Common myeloid progenitor, CD34-positive (primary cell): ENCODE measurements at regions not wholly inside any gene's neighbourhood (a gene's known extent, or its start where the extent isn't known, plus 50 kb on each side); places are given as distances from the start of the nearest gene placed in this dataset.
"Not testable (repeated sequence)": the region's sequence is repeated elsewhere in the genome, so short reads cannot be mapped to it uniquely, and the experiment has no call there.

Source experiments
- CTCF ChIA-PET: fragments of 350-600 bp; sonication (Branson Sonifier 250); formaldehyde crosslinking; loops from one replicate; lab custom pipeline; 2021; ENCODE audit warnings: antibody characterized with exemption; lab: Charles Lee
- POLR2A ChIA-PET: fragments of 350-600 bp; sonication (Branson Sonifier 250); formaldehyde crosslinking; loops from one replicate; lab custom pipeline; 2021; ENCODE audit warnings: antibody characterized with exemption; lab: Charles Lee
- DNase-seq, 3 donors: peaks; one replicate each; pipeline versions ENCODE4 v3.0.0 to v3.0.0-alpha.2; 2013
- H3K27ac ChIP-seq, 2 experiments: 1 replicate in 1 of 2; 2 replicates in 1 of 2; pipeline ENCODE4 v1.7.0; 2013; ENCODE audit warnings: inconsistent platforms in 2 of 2, low read length in 2 of 2, mild to moderate bottlenecking in 2 of 2, low read depth in 1 of 2, moderate library complexity in 1 of 2; ENCODE audit not compliant: severe bottlenecking in 2 of 2, insufficient read depth in 1 of 2, poor library complexity in 1 of 2
- H3K27me3 ChIP-seq, 5 experiments: replicated peaks in 2 of 5; 1 replicate in 3 of 5; 2 replicates in 2 of 5; pipeline versions ENCODE4 v1.6.1 to v1.7.0; 2013; ENCODE audit warnings: low read length in 4 of 5, mild to moderate bottlenecking in 2 of 5, moderate library complexity in 2 of 5, inconsistent platforms in 1 of 5; ENCODE audit not compliant: insufficient read depth in 5 of 5, control insufficient read depth in 4 of 5
- H3K36me3 ChIP-seq, 4 experiments: 1 replicate in 2 of 4; 2 replicates in 2 of 4; pipeline versions ENCODE4 v1.6.1 to v1.7.0; 2013; ENCODE audit warnings: low read length in 3 of 4, control low read depth in 1 of 4, mild to moderate bottlenecking in 1 of 4; ENCODE audit not compliant: control insufficient read depth in 4 of 4, insufficient read depth in 4 of 4
- H3K4me1 ChIP-seq, 4 experiments: 1 replicate in 3 of 4; 2 replicates in 1 of 4; pipeline versions ENCODE4 v1.6.1 to v1.7.1; 2013; ENCODE audit warnings: low read length in 3 of 4, mild to moderate bottlenecking in 3 of 4, control low read depth in 1 of 4, inconsistent platforms in 1 of 4, moderate library complexity in 1 of 4; ENCODE audit not compliant: control insufficient read depth in 4 of 4, insufficient read depth in 4 of 4; ENCODE audit errors: control extremely low read depth in 1 of 4
- H3K4me3 ChIP-seq, 7 experiments: 1 replicate in 4 of 7; 2 replicates in 3 of 7; pipeline versions ENCODE4 v1.5.1 to v1.7.0; 2013; ENCODE audit warnings: mild to moderate bottlenecking in 7 of 7, low read length in 6 of 7, moderate library complexity in 6 of 7, inconsistent platforms in 2 of 7, low read depth in 2 of 7, control low read depth in 1 of 7; ENCODE audit not compliant: insufficient read depth in 4 of 7, control insufficient read depth in 1 of 7; ENCODE audit errors: extremely low read depth in 1 of 7
- H3K9me3 ChIP-seq, 5 experiments: 1 replicate in 4 of 5; 2 replicates in 1 of 5; pipeline versions ENCODE4 v1.6.1 to v1.7.1; 2013; ENCODE audit warnings: low read length in 4 of 5, mild to moderate bottlenecking in 2 of 5, inconsistent platforms in 1 of 5, low read depth in 1 of 5, moderate library complexity in 1 of 5; ENCODE audit not compliant: control insufficient read depth in 4 of 5, insufficient read depth in 2 of 5; ENCODE audit errors: control extremely low read depth in 1 of 5
- WGBS: methylation state at CpG from one replicate; pipeline ENCODE4 v1.1.5; 2013; ENCODE audit not compliant: insufficient coverage; 5-methylcytosine and 5-hydroxymethylcytosine counted together

DNA sequence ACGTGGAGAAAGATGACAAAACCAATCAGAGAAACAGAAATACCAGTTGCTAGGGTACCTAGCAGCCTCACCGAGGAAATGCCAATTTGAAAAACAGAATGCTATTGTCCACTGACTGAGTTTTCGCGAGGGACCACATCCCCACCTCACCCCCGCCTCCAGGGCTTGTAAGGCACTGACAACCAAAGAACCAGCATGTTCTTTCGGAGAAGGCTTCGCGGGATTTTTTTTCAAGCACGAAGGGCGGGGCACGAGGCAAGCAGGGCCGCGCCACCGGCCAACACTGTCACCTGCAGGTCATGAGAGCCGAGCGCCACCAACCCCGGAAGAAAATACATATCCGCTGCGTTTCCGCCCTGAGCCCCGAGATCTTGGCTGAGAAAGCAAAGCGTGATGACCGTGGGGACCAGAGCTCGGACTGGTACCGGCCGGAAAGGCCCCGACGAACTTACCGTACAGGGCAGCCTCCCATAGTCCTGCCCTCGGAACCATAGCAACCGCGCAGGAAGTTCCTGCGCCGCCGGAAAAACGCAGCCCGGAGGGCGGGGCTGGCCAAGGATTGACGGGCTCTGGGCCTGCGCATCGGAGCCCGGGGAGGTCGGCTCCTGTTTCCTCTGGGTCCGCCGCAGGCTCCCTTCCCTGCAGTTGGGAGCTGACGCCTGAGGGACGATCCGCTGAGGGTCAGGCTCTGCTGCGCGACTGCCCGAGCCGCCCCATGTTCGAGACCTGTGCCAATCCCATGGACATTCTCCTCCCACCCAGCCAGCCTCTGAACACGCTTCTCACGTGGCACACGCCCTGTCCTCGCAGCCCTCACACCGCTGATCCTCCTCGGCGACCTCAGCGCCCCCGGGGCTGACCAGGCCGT is 59.2 kb upstream of the PAGE5 start:
- POLR2A ChIA-PET, result interaction anchor here (0.6 kb wide), 1 partner anchor 552 kb away, joined by 7 read pairs; no protein-coding TSS in a partner anchor
- Histone ChIP-seq H3K27me3 (peaks cover 0 to 8% (median 0%) of the 10 kb centered on the region in 5 experiments), H3K9me3 (peaks cover 0 to 1% (median 0%) of the 10 kb centered on the region in 5 experiments), H3K36me3 (no peaks in the 10 kb centered on the region), H3K4me1 (peaks cover 0 to 13% (median 3%) of the 10 kb centered on the region in 4 experiments), H3K4me3 (peak overlapping the region; percentile 53 to 84 (median 71)), H3K27ac (peak overlapping the region; percentile 81 to 92)
- 29% methylated on average over 61 of the region's 63 CpGs for WGBS
- peak; percentile 84 to 92 (median 91) for DNase-seq
- CTCF ChIA-PET, result interaction anchor here (1.6 kb wide), 1 partner anchor 18 kb away, joined by 3 read pairs; no protein-coding TSS in a partner anchor

DNA sequence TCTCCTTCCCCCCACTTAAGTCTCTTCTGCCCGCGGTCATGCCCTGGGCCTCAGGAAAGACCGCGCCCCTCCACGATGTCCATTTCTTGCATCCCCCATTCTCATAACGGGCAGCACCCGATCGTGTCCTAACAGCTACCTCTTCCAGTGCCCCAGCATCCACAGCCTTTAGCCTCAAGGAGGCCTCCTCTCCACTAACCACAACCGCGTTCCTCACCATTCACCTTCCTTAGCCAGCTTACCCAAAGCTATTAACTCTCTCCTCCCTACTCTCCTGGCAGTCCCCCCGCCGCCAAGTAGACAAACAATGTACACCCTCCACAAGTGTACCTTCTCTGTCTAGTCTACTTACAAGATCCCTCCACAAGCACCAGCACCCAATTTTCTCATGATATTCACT is 58.6 kb upstream of the PAGE5 start:
- Histone ChIP-seq H3K4me1 (peaks cover 0 to 13% (median 3%) of the 10 kb centered on the region in 4 experiments), H3K27ac (peak overlapping the region in 1 of 2 experiments; percentile 92), H3K4me3 (peak overlapping the region; percentile 53 to 84 (median 71)), H3K27me3 (peaks cover 0 to 8% (median 0%) of the 10 kb centered on the region in 5 experiments), H3K9me3 (peaks cover 0 to 1% (median 0%) of the 10 kb centered on the region in 5 experiments), H3K36me3 (no peaks in the 10 kb centered on the region)
- CTCF ChIA-PET, result no interaction called here
- WGBS, result 40% methylated on average over 12 of the region's 12 CpGs
- POLR2A ChIA-PET, result interaction anchor here (0.6 kb wide), 1 partner anchor 551 kb away, joined by 7 read pairs; no protein-coding TSS in a partner anchor
- peak in 2 of 3 donors; percentile 14 to 26 for DNase-seq

DNA sequence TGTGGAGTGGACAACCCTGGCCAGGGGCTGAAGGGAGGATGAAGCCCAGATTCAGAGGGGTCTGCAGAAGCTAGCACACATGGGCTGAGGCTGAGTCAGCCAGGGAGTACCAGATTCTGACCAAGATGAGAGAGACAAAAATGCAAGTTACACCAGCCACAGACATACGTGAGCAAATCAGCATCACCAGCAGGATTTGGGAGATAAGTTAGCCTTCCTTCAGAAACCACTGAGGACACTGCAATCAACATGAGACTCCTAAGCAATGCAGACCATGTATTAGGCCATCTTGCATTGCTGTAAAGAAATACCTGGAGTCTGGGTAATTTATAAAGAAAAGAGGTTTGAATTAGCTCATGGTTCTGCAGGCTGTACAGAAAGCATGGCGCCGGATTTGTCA is 57.0 kb upstream of the PAGE5 start:
- Histone ChIP-seq H3K4me3 (no peak overlapping the region), H3K9me3 (peaks cover 0 to 1% (median 0%) of the 10 kb centered on the region in 5 experiments), H3K36me3 (no peaks in the 10 kb centered on the region), H3K27me3 (peaks cover 0 to 8% (median 0%) of the 10 kb centered on the region in 5 experiments), H3K4me1 (peaks cover 0 to 13% (median 3%) of the 10 kb centered on the region in 4 experiments), H3K27ac (no peak overlapping the region)
- ChIA-PET POLR2A (no interaction called here), CTCF (no interaction called here)
- WGBS, result 81% methylated on average over 3 of the region's 3 CpGs
- DNase-seq, result no peak

DNA sequence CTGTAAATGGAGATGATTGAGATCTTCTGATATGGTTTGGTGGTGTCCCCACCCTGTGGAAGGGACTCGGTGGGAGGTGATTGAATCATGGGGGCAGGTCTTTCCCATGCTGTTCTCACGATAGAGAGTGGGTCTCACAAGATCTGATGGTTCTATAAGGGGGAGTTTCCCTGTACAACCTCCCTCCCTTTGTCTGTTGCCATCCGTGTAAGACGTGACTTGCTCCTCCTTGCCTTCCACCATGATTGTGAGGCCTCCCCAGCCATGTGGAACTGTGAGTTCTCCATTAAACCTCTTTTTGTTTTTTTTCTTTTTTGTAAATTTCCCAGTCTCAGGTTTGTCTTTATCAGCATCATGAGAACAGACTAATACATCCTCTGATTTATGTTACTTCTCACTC is 55.1 kb upstream of the PAGE5 start:
- H3K27me3 ChIP-seq, DNase-seq, POLR2A ChIA-PET, H3K27ac ChIP-seq, H3K4me3 ChIP-seq, H3K36me3 ChIP-seq, H3K4me1 ChIP-seq, H3K9me3 ChIP-seq, CTCF ChIA-PET: not testable (repeated sequence)
- 89% methylated on average over 4 of the region's 4 CpGs for WGBS

DNA sequence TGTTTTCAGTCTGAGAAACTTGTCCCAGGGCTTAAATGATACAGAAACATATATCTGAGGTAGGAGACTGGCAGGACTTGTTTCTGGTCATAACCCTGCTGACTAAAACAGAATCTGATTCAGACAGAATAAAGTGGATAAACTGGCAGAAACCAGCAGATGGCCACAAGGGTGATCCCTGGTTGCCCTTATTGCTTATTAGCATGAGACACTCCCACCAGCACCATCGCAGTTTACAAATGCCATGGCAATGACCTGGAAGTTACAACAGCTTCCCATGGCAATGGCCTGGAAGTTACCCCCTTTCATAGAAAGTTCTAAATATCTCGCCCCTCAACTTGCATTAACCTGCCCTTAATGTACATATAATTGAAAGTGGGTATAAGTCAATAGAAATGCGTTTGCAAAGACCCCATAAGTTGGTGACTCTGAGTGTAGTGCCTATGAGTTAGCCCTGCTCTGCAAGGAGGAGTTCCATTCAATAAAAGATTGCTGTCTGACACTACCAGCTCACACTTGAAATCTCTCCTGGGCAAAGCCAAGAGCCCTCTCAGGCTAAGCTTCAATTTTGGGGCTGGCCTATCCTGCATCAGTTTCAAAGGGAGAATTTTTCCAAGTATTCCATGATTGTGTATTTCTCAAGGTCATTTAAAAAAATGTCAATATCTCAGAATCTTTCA is 52.9 kb upstream of the PAGE5 start:
- peaks cover 0 to 3% (median 0%) of the 10 kb centered on the region in 5 experiments for H3K27me3 ChIP-seq
- H3K27ac ChIP-seq, result no peak overlapping the region
- no peaks in the 10 kb centered on the region for H3K4me1 ChIP-seq
- peaks cover 0 to 1% (median 0%) of the 10 kb centered on the region in 5 experiments for H3K9me3 ChIP-seq
- ChIA-PET POLR2A (no interaction called here), CTCF (no interaction called here)
- WGBS, result 65% methylated on average over 2 of the region's 3 CpGs
- H3K36me3 ChIP-seq, result no peaks in the 10 kb centered on the region
- H3K4me3 ChIP-seq, result no peak overlapping the region
- no peak for DNase-seq

DNA sequence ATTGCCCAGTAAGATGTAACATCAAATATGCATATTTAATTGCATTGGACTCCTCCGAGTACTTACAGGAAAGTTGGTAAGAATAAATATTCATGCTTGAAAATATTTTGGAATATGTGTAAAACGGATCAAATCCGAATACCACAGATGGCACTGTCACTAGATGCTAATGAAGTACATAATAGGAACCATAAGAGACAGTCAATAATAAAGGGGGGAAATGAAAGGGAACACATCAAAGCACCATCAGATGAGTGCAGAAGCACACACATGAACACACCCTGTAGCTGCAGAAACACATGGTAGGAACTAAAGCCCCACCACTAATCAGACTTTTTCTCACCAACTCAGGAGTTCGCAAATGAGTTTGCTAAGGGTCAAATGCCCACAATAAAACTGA is 52.2 kb upstream of the PAGE5 start:
- no peak for DNase-seq
- no peaks in the 10 kb centered on the region for H3K36me3 ChIP-seq
- WGBS, result no CpG with 5 or more reads among the region's 4 CpGs
- ChIA-PET POLR2A (no interaction called here), CTCF (no interaction called here)
- H3K4me3 ChIP-seq, result no peak overlapping the region
- H3K27ac ChIP-seq, result no peak overlapping the region
- no peaks in the 10 kb centered on the region for H3K4me1 ChIP-seq
- peaks cover 0 to 1% (median 0%) of the 10 kb centered on the region in 5 experiments for H3K9me3 ChIP-seq
- H3K27me3 ChIP-seq, result peaks cover 0 to 3% (median 0%) of the 10 kb centered on the region in 5 experiments
